GM19099 (cell line): ENCODE measurements at regions not wholly inside any gene's neighbourhood (a gene's known extent, or its start where the extent isn't known, plus 50 kb on each side); places are given as distances from the start of the nearest gene placed in this dataset.

Experiments used
- POLR2A ChIP-seq: IDR thresholded peaks from 3 replicates; pipeline ENCODE4 v1.6.1; 2011; ENCODE audit warnings: low read depth; ENCODE audit not compliant: insufficient read length; ENCODE audit errors: extremely low read depth

GRCh38 chr5:163867738-163868137, 362.3 kb downstream of the MAT2B start:
- TF ChIP-seq POLR2A: no peak

DNA sequence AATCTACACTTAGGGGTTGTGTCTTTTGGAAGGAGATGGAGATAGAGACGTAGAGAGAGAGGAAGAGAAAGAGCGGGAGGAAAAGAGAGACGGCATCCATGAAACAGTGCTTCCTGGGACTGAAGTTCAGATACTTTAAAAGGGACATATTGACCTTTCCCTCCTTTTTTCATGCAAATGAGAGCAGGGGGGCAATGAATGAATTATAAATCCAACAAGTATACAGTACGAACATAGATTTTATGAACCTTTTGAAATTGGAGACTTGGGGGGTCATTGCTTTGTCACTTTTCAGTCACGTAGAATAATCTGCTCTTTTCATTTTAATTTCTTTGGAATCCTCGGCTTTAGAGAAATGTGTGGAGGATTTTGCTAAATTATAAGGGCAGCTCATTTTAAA, 364.2 kb downstream of the MAT2B start:
- no peak for TF ChIP-seq POLR2A

DNA sequence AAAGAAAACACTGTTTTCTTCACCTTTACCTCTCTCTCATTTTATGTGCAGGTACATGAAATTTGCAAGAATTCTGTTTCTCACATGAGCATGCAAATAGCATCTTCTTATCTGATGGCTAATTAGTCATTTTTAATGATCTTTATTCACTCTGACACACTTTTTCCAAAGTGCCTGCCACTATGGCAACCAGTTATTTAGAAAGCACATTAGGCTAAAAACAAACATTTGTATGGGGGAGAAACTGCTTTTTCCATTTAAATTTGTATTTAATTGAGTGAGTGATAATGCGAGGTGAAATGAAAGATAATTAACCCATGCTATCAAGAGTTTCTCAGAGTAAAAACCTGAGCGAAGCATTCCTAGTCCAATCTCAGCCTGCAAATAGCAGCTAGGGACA, 365.0 kb downstream of the MAT2B start:
- no peak for TF ChIP-seq POLR2A

- no peak for TF ChIP-seq POLR2A
Measured at GRCh38 chr5:163874431-163874830, 369.0 kb downstream of the MAT2B start.

DNA sequence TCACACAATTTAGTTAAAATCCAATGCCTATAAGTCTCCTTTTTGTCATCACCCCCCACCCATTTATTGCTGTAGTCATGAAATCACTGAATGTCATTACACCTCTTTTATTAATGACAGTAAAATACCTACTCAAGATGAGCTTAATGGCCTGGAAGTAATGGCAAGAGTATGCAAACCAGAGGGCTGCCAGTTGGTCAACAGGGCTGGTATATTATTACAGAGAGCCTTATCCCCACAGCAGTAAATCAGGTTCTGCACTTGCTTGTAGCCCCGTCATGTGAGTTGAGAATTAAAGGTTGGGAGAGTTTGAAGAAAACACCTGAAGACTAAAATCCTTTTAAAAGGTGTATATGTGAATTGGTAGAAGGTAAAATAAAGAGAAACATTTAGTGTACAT, 372.4 kb downstream of the MAT2B start:
- TF ChIP-seq POLR2A: no peak

DNA sequence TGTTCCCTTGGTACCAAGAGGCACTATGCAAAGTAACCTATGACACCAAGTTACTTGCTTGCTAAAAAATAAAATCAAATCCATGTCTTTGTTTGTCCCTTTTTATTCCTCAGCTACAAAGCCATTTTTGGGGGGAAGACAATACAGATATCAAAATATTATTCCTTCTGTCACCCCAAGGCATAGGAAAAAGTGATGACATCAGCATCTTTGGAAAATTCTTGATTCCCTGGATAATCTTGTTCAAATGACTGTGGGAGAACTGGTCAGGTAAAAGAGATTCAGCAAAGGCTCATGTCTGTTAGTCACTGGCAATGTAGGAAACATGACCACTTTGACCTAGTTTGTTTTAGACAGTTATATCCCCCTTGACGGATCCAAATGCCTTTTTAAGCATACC, 373.1 kb downstream of the MAT2B start:
- no peak for TF ChIP-seq POLR2A

DNA sequence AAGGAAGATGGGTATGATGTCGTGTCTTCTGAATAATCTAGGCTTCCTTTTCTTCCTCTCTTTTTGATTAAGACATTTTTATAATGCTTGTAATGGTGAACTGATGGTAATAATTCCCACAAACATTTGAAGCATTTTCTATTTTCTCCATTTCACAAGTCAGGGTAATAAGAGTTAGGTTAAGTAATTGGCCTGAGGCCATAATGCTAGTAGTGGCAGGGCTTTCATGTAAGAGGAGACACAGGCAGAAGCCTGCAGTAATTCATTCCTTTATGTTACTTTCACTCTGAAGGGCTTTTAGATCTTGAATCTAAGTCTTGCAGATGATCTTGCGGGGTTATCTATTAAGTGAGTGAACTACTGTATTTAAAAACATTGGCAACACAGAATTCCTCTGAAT, 374.9 kb downstream of the MAT2B start:
- TF ChIP-seq POLR2A: no peak

DNA sequence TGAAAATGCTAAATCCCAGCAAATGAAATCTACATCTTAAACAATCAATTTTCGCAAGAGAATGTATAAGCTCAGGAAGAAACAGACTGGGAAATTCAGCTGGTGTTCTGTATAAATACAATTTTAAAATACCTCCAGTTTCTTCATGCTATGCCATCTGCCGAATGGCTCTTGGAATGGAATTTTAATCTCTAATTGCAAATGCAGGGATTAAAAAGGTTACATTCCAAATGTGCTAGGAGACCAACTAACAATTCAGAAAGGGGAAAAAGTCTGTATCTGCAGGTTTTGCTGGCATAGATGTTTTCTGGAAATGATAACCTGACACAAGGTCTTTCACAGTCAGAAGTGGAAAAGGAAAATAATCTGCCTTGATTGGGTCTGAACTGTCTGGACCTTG, 379.7 kb downstream of the MAT2B start:
- TF ChIP-seq POLR2A: no peak

DNA sequence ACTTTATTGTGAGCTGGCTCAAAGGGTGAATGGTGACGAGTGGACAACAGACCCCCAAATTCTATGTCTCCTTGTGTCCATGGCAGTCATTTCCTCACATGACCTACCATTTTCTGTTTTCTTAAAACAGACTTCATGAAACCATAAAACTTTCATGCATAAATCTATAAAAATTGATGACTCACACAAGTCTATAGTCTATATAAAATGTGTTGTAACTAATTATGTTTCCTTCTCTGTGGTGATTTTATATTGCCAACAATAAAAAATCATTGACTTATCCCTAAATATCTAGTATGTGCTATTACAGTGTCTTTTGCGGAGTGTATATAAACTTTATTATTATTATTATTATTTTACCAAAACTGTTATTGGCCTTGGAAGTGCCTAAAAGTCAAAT, 382.4 kb downstream of the MAT2B start:
- no peak for TF ChIP-seq POLR2A

DNA sequence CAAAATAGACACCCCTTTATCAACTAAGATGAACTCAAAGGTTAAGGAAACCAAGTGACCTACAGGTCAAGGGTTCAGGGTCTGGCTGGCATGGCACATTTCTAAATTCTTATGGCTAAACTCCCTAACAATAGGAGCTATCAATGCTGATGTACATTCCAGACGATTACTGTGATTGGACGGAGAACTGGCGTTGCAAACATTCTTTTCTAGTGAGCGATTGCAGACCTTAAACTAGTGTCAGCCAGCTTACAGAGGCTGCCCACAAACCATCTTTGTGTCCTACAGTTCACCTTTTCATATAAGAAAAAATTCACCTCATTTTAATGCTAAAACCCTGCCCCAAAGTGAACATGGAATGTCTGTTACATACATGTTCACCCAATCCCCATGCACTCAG, 382.9 kb downstream of the MAT2B start:
- TF ChIP-seq POLR2A: no peak

DNA sequence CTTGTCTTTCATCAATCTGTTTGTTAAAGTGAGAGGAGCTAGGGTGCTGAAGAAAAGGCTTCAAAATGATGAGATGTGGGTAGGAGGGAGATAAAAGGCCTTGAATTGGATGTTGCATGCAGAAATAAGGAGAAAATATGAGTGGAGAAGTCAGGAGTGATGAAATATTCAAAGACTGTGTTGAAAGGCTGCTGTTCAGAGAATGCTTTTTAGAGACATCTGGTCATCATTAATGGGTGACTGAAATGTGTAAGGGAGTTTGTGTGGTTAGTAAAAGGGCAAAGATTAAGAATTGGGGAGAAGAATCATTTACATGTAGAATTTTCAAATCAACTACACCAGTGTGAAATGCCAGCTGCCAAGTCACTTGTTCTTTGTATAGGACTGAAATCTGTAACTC, 383.9 kb downstream of the MAT2B start:
- TF ChIP-seq POLR2A: no peak

DNA sequence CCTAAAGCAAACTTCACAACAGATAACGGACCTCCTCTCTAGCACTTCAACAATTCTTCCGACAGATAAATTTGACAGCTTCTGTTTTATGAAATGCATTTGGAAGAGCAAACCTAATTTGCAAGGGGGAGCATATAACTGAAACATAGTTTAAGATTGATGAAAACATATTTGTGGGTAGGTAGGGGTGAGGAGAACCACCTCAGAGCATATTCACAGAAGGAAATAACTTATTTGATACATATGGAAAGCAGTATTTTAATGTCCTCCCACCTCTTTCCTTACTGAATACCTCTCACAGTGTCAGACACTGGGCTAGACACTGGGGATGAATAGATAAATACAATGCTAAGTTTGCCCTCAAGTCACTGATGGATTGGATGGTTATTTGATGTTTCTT, 384.8 kb downstream of the MAT2B start:
- no peak for TF ChIP-seq POLR2A

GRCh38 chr5:163893281-163893680, 387.9 kb downstream of the MAT2B start:
- TF ChIP-seq POLR2A: no peak

GRCh38 chr5:163894645-163895044, 389.2 kb downstream of the MAT2B start:
- no peak for TF ChIP-seq POLR2A

DNA sequence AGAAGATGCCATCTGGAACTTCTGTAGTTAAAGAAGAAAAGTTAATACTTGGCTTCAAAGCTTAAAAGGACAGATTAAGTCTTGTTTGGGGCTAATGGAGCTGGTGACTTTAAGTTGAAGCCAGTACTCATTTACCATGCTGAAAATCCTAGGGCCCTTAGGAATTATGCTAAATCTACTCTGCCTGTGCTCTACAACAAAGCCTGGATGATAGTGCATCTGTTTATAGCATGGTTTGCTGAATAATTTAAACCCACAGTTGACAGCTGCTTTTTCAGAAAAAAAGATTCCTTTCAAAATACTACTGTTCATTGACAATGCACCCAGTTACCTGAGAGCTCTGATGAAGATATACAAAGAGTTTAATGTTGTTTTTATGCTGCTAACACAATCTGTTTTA, 393.5 kb downstream of the MAT2B start:
- no peak for TF ChIP-seq POLR2A

DNA sequence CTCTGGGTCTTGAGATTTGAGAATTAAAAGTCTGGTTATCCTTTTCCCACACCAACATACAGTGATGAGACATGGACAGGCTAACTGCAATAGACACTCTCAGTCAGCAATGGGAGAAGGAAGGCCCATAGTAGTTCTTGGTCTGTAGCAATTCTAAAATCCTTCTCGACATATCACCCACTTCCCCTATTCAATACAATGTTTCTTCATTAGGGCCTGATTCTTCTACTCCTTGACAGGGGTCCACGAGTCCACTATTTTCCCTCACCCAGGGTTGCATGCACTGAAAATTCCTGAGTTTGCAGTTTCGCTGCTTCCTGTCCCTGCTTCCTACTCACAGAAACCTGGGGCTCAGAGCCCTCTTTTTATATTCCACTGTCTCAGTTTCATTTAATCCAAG, 402.8 kb downstream of the MAT2B start:
- no peak for TF ChIP-seq POLR2A

GRCh38 chr5:163910226-163910625, 404.8 kb downstream of the MAT2B start:
- TF ChIP-seq POLR2A: no peak

GRCh38 chr5:163912046-163912445, 406.6 kb downstream of the MAT2B start:
- no peak for TF ChIP-seq POLR2A
